Renal cortical epithelial cell (primary cell): ENCODE measurements at regions not wholly inside any gene's neighbourhood (a gene's known extent, or its start where the extent isn't known, plus 50 kb on each side); places are given as distances from the start of the nearest gene placed in this dataset.

Experiments
- DNase-seq: peaks from one replicate; pipeline ENCODE4 v3.0.0-alpha.2; 2011; ENCODE audit warnings: low read depth

- no peak for DNase-seq
Measured at GRCh38 chr2:145156199-145156598, 636.3 kb upstream of the ZEB2 start.

GRCh38 chr2:145155196-145155595 lies 635.3 kb upstream of the ZEB2 start:
- no peak for DNase-seq

- DNase-seq = no peak
Measured at GRCh38 chr2:145154731-145155130, 634.8 kb upstream of the ZEB2 start.

GRCh38 chr2:145146691-145147090 lies 626.8 kb upstream of the ZEB2 start:
- no peak for DNase-seq

- DNase-seq = no peak
Measured at GRCh38 chr2:145144131-145144728, 624.3 kb upstream of the ZEB2 start.

GRCh38 chr2:145141981-145142380 lies 622.1 kb upstream of the ZEB2 start:
- no peak for DNase-seq

- DNase-seq = no peak
Measured at GRCh38 chr2:145140658-145141057, 620.7 kb upstream of the ZEB2 start.

GRCh38 chr2:145138626-145139025 lies 618.7 kb upstream of the ZEB2 start:
- DNase-seq = no peak

- DNase-seq = no peak
Measured at GRCh38 chr2:145137901-145138300, 618.0 kb upstream of the ZEB2 start.

GRCh38 chr2:145137211-145137610 lies 617.3 kb upstream of the ZEB2 start:
- DNase-seq = no peak

- no peak for DNase-seq
Measured at GRCh38 chr2:145136702-145137101, 616.8 kb upstream of the ZEB2 start.

GRCh38 chr2:145126146-145126545 lies 606.2 kb upstream of the ZEB2 start:
- DNase-seq = no peak

GRCh38 chr2:145124085-145124484 lies 604.2 kb upstream of the ZEB2 start:
- no peak for DNase-seq

- DNase-seq = no peak
Measured at GRCh38 chr2:145123606-145124005, 603.7 kb upstream of the ZEB2 start.

GRCh38 chr2:145119225-145119624 lies 599.3 kb upstream of the ZEB2 start:
- no peak for DNase-seq

GRCh38 chr2:145116834-145117725 lies 597.2 kb upstream of the ZEB2 start:
- DNase-seq = no peak

GRCh38 chr2:145116056-145116455 lies 596.1 kb upstream of the ZEB2 start:
- no peak for DNase-seq

GRCh38 chr2:145114726-145115125 lies 594.8 kb upstream of the ZEB2 start:
- DNase-seq = peak; percentile 83

- DNase-seq = no peak
Measured at GRCh38 chr2:145112467-145112866, 592.5 kb upstream of the ZEB2 start.

- DNase-seq = peak; percentile 78
Measured at GRCh38 chr2:145110668-145111356, 590.9 kb upstream of the ZEB2 start.

- peak; percentile 69 for DNase-seq
Measured at GRCh38 chr2:145108959-145109710, 589.2 kb upstream of the ZEB2 start.

GRCh38 chr2:145108361-145108778 lies 588.5 kb upstream of the ZEB2 start:
- peak; percentile 92 for DNase-seq
